HG03159 (cell line): ENCODE measurements at regions not wholly inside any gene's neighbourhood (a gene's known extent, or its start where the extent isn't known, plus 50 kb on each side); places are given as distances from the start of the nearest gene placed in this dataset.
"Not testable (repeated sequence)": the region's sequence is repeated elsewhere in the genome, so short reads cannot be mapped to it uniquely, and the experiment has no call there.

ENCODE experiments used
- ATAC-seq: cut with Tn5 transposase; IDR thresholded peaks from one replicate; pipeline ENCODE4 v1.9.1; 2021; ENCODE audit warnings: mild to moderate bottlenecking, moderate library complexity; ENCODE audit not compliant: unreplicated experiment

- no peak for ATAC-seq
These were observed 143.5 kb downstream of the TPBG start for GRCh38 chr6:82507112-82507511.

DNA sequence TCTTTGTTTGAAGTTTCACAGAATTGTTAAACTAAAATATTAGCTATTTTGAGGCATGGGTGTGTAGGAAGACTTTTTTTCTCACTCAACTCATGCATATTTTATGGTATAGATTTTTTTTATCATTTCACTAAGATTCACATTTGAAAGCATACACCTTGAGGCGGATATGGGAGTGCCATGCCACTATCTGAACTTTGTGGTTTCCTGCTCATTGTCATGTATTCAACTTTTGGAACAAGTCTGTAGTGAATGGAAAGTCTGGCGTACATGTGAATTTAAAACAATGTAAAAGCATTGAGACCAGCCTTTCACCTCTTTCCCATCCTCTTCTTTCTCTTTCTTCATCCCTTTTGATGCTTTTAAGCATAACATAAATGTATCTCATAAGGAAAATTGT lies 147.9 kb downstream of the TPBG start:
- no peak for ATAC-seq

- ATAC-seq, result not testable (repeated sequence)
These were observed 154.3 kb downstream of the TPBG start for GRCh38 chr6:82517896-82518295.

GRCh38 chr6:82521369-82521768 lies 157.8 kb downstream of the TPBG start:
- ATAC-seq, result no peak

DNA sequence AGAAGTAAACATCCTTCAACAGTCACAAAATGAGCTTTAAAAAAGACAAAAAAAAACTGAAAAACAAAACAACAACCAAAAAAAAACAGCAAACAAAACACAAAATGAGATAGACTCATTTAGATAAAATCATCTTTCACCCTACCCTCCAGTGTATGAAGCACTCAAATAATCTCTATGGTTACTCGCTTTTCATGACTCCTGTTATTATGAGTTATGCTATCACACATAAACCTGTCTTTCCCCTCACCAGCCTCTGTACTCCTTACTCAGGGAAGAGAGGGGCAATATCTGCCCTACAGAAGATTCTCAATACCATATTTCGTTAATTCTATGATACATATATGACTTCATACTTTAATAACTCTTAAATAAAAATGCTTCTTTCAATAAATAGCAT lies 158.2 kb downstream of the TPBG start:
- no peak for ATAC-seq

DNA sequence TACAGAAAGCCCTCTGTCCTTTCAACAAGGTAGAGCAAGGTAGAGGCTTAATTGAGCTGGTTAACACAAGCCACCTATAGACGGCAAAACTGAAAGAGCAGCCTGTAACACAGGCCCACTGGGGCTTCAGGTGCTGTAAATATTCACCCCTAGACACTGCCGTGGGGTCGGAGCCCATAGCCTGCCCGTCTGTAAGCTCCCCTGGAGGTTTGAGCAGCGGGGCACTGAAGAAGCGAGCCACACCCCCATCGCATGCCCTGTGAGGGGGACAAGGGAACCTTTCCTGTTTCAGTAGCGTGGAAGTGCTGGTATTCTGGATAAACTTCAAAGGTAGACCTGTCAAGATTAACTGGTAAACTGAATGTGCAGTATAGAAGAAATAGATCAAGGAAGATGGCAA lies 160.4 kb downstream of the TPBG start:
- no peak for ATAC-seq

DNA sequence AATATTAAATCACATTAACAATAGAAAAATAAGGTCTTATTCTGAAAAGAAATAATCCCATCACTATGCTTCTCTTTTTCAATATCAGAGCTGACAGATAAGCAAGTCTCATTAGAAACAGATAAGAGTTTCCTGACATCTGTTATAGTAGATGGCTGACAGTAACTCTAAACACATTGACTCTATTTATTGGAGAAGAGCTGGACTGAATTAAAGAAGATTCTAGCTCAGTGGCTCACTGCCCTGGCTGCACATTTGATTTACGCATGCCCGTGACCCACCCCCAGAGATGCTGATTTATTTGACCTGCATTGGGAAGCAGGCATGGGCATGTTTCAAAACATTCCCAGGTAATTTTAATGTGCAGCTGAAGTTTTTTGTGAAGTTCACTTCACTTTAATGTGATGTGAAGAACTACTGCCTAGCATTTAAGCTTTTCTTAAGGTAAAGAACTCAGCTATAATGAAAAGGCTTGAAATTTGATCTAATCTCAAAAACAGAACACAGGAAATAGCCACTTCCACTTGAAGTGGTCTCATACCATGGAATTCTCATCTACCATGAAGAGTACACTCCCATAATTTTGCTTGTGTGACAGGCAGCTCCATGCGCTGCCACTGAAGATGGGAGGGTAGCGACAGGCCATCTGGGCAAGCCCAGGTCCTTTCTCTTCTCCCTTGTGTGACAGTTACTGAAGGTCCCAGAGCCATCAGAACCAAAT lies 162.3 kb downstream of the TPBG start:
- ATAC-seq, result no peak

GRCh38 chr6:82529960-82530460 lies 166.4 kb downstream of the TPBG start:
- ATAC-seq, result not testable (repeated sequence)

DNA sequence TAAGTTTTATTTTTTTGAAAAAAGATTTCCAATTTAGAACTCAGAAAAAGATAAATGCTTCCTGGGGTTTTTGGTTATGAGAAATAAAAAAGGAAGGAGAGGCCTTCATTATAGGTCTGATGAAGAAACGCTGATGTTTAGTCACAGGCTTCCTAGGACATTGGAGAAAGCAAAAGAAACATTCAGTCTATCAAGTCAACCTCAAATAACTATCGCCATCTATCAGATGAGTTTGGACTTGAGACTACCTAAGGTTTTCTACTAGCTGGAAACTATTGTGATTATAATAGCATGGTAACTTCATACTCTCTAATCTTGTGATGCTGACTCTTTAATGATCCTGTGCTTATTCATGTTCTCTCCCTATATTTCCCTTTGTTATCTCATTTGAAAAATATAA lies 171.3 kb downstream of the TPBG start:
- ATAC-seq, result no peak

- ATAC-seq, result not testable (repeated sequence)
These were observed 185.9 kb downstream of the TPBG start for GRCh38 chr6:82549480-82549879.

- ATAC-seq, result not testable (repeated sequence)
These were observed 187.7 kb downstream of the TPBG start for GRCh38 chr6:82551311-82551710.

DNA sequence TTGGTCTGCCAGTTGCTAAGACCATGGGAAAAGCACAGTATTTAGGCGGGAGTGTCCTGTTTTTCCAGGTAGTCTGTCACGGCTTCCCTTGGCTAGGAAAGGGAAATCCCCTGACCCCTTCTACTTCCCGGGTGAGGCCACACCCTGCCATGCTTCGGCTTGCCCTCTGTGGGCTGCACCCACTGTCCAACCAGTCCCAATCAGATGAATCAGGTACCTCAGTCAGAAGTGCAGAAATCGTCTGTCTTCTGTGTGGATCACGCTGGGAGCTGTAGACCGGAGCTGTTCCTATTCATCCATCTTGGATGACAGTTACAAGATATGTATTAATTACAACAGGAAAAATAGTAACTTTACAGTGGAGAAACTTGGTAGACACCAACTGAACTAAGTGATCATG lies 188.2 kb downstream of the TPBG start:
- ATAC-seq, result no peak

DNA sequence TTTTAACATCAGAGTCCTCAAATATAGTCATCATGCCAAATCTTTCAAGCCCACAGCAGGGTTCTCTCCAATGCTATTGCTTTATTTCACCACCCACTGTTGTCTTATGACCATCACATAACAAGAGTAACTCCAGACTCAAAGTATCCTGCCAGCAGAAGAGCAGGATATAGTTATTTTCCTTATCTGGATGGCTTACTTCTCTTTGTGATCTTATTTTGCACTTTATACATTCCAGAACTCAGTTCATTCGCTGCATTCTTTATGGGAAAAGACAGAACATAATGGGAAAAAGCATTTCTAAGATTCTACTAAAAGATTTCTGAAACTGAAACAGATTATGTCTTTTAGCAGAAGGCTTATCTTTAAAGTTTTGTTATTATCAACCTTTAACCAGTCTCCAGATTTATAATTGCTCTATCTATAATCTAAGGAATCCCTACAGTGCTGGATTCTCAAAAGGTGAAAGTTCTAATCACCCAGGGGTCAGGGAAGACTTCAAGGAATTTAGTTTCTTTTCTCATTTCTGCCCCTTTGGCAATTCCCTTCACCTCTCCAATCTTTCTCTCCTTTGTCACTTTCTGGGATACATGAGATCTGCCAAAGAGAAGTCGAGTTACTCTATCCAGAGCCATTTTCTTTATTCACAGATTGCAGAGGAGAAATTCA lies 190.4 kb downstream of the TPBG start:
- ATAC-seq, result no peak

GRCh38 chr6:82554666-82555065 lies 191.0 kb downstream of the TPBG start:
- ATAC-seq, result no peak

- ATAC-seq, result no peak
These were observed 192.2 kb downstream of the TPBG start for GRCh38 chr6:82555801-82556200.

- ATAC-seq, result not testable (repeated sequence)
These were observed 194.9 kb downstream of the TPBG start for GRCh38 chr6:82558531-82558930.

DNA sequence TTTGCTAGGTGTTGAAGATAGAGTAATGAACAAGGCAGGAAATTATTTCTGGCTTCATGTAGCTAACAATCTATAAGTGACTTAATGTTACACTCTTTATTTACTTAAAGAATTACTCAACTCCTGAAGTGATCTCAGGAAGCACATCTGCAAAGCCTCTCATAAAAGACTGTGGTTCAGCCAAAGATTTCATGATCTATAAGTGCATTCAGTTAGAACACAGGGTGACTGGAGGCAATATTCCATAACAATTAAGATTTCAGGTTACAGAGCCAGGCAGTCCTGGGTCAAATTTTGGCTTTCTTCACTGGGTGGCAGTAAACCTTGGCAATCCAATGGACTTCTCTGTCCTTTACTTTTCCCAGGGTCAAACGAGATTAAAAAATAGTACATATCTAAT lies 204.0 kb downstream of the TPBG start:
- ATAC-seq, result no peak

DNA sequence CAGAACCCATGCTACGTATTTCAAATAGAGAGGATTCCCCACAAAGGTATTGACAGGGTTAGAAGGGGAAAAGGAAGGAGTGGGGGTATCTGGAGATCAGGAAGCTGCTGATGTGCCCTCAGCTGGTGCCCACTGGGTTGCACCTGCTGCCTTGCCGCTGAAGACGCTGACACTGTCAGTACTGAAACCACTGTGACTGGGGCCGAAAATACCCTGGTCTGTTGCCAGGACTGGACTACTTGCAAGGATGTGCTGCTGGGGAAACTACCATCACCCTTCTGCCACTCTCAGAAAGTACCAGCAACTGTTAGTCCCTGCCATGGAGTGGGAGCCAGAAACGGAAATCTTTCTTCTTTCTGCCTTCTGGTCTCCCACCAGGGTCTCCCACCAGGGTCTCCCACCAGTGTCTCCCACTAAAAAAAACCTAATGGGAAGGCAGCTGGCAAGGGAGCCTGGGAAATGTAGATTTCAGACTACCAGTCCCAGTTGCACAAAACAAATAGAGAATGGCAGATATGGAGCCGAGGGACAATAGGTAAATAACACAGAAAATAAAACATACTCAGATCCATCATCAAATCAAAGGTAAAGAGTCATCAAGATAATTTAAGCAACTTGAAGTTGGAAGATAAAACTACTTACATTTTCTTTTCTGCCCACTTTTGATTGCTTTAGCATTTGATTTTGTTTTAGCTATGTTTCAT lies 204.8 kb downstream of the TPBG start:
- peak; percentile 91 for ATAC-seq

GRCh38 chr6:82569022-82569421 lies 205.4 kb downstream of the TPBG start:
- no peak for ATAC-seq

DNA sequence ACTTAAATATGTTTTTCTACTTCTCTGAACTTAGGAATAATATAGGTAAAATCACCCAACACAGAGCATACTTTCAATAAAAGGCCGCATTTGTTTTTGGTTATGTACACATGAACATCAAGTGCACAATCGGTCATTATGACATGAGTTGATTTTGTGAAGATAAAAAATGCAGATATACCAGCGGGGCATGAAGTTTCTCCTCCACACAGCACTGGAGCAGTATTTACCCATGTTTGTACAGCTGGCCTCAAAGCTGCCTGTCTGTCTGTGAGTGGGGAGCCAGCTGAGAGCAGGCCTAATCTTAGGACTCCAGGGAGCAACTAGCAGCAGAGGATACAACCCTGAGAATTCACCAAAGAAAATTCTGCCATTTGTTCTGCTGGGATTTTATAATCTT lies 206.5 kb downstream of the TPBG start:
- ATAC-seq, result no peak

DNA sequence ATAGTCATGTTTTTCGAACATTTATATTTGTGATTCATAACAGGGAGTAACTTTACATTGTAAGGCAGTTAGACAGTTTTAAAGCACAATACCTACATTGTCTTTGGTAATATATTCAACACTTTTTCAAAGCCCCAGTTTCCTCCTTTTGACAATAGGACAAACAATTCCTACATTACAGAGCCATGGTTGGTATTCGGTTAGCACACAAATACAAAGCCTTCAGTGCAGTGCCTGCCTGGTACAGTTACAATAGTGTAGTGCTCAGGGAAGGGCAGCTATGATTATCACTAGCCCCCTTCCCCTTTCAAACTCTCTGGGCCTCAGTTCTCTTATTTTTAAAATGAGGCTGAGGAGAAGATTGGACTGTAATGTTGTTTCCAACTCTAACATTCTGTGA lies 207.8 kb downstream of the TPBG start:
- ATAC-seq, result no peak
